ENCODE measurements at regions not wholly inside any gene's neighbourhood (a gene's known extent, or its start where the extent isn't known, plus 50 kb on each side); places are given as distances from the start of the nearest gene placed in this dataset.

DNA sequence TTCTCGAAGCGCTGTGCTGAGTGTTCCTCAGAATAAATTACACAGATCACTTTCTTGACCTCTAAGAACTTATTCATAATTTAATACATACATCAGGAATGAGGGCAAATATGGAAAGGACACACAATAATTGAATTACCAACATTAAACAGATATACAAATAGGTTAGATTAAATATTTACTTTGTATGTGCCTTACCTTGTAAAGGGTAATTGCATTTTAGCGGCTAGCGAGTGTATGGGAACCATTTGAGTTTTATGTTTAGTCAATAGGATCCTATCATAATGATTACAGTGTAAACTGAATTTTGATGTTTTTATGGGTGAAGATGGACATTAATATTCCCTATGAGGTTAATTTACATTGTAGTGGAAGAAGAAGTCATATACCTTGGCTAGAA is 1187.1 kb upstream of the WWC1 start:
- TF ChIP-seq, protein P1, sequence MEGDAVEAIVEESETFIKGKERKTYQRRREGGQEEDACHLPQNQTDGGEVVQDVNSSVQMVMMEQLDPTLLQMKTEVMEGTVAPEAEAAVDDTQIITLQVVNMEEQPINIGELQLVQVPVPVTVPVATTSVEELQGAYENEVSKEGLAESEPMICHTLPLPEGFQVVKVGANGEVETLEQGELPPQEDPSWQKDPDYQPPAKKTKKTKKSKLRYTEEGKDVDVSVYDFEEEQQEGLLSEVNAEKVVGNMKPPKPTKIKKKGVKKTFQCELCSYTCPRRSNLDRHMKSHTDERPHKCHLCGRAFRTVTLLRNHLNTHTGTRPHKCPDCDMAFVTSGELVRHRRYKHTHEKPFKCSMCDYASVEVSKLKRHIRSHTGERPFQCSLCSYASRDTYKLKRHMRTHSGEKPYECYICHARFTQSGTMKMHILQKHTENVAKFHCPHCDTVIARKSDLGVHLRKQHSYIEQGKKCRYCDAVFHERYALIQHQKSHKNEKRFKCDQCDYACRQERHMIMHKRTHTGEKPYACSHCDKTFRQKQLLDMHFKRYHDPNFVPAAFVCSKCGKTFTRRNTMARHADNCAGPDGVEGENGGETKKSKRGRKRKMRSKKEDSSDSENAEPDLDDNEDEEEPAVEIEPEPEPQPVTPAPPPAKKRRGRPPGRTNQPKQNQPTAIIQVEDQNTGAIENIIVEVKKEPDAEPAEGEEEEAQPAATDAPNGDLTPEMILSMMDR (IDR thresholded peaks at IDR 0.05 in 8 of 11, conservative IDR thresholded peaks at IDR 0.05 in 3 of 11) = no peak
- TF ChIP-seq POLR2A (IDR thresholded peaks at IDR 0.05) (no peak), POLR2AphosphoS5 (IDR thresholded peaks at IDR 0.05) (no peak)
